MM.1S (cell line): ENCODE measurements at regions not wholly inside any gene's neighbourhood (a gene's known extent, or its start where the extent isn't known, plus 50 kb on each side); places are given as distances from the start of the nearest gene placed in this dataset.

Experiments used
- DNase-seq: peaks from one replicate; pipeline ENCODE4 v3.0.0-alpha.2; 2015
- H2AFZ ChIP-seq: fragments of 300-600 bp; sonication (generic); 2 replicates; pipeline ENCODE4 v1.6.0; 2016; ENCODE audit warnings: antibody characterized with exemption, low read length
- H3F3A ChIP-seq: fragments of 300-600 bp; sonication (generic); 2 replicates; pipeline ENCODE4 v1.6.1; 2016; ENCODE audit warnings: mild to moderate bottlenecking, antibody characterized with exemption, low read length, moderate library complexity, mixed read lengths; ENCODE audit not compliant: insufficient read depth
- H3K27ac ChIP-seq: fragments of 300-600 bp; sonication (generic); 2 replicates; pipeline ENCODE4 v1.5.1; 2016; ENCODE audit warnings: mild to moderate bottlenecking, low read length
- H3K27me3 ChIP-seq: fragments of 300-600 bp; sonication (generic); replicated peaks from 2 replicates; pipeline ENCODE4 v1.6.0; 2016; ENCODE audit warnings: low read length; ENCODE audit not compliant: insufficient read depth
- H3K36me3 ChIP-seq: fragments of 300-600 bp; sonication (generic); replicated peaks from 2 replicates; pipeline ENCODE4 v1.6.1; 2016; ENCODE audit warnings: mild to moderate bottlenecking, low read length, mixed read lengths; ENCODE audit not compliant: insufficient read depth
- H3K4me1 ChIP-seq: fragments of 300-600 bp; sonication (generic); 2 replicates; pipeline ENCODE4 v1.6.1; 2016; ENCODE audit warnings: low read length, mixed read lengths
- H3K4me2 ChIP-seq: fragments of 300-600 bp; sonication (generic); 2 replicates; pipeline ENCODE4 v1.6.0; 2016; ENCODE audit warnings: low read depth, low read length
- H3K4me3 ChIP-seq: fragments of 300-600 bp; sonication (generic); 2 replicates; pipeline ENCODE4 v1.5.1; 2016; ENCODE audit warnings: low read length, mixed read lengths
- H3K79me2 ChIP-seq: fragments of 300-600 bp; sonication (generic); 2 replicates; pipeline ENCODE4 v1.6.1; 2016; ENCODE audit warnings: mixed run types, low read length, mixed read lengths
- H3K9ac ChIP-seq: fragments of 300-600 bp; sonication (generic); 2 replicates; pipeline ENCODE4 v1.6.1; 2016; ENCODE audit warnings: low read length, mixed read lengths
- H3K9me2 ChIP-seq: fragments of 300-600 bp; sonication (generic); replicated peaks from 2 replicates; pipeline ENCODE4 v1.6.1; 2016; ENCODE audit warnings: mild to moderate bottlenecking, low read length, mixed read lengths; ENCODE audit not compliant: insufficient read depth
- H3K9me3 ChIP-seq: fragments of 300-600 bp; sonication (generic); replicated peaks from 2 replicates; pipeline ENCODE4 v1.6.1; 2016; ENCODE audit warnings: mild to moderate bottlenecking, low read length, mixed read lengths; ENCODE audit not compliant: insufficient read depth
- H4K20me1 ChIP-seq: fragments of 300-600 bp; sonication (generic); 2 replicates; pipeline ENCODE4 v1.6.1; 2016; ENCODE audit warnings: mild to moderate bottlenecking, low read length, moderate library complexity, mixed read lengths; ENCODE audit not compliant: insufficient read depth
- CTCF ChIP-seq: fragments of 300-600 bp; sonication (generic); IDR thresholded peaks from 2 replicates; pipeline ENCODE4 v1.5.1; 2016; ENCODE audit warnings: antibody characterized with exemption, low read length, mixed read lengths
- EZH2 ChIP-seq: fragments of 300-600 bp; sonication (generic); optimal IDR thresholded peaks from 2 replicates; pipeline ENCODE3; 2017; ENCODE audit warnings: low read depth, mild to moderate bottlenecking, antibody characterized with exemption, low read length, mixed read lengths
- EZH2phosphoT487 ChIP-seq: fragments of 300-600 bp; sonication (generic); IDR thresholded peaks from 2 replicates; pipeline ENCODE4 v1.6.1; 2018; ENCODE audit warnings: antibody characterized with exemption, low read length

GRCh38 chr4:175540151-175540550 is 271.9 kb downstream of the GPM6A start:
- no peak overlapping the region for H3K27ac ChIP-seq
- H3K4me3 ChIP-seq, result no peak overlapping the region
- TF ChIP-seq CTCF (no peak), EZH2 (no peak), EZH2phosphoT487 (no peak)
- no peaks in the 10 kb centered on the region for H4K20me1 ChIP-seq
- no peak overlapping the region for H3K4me2 ChIP-seq
- no peaks in the 10 kb centered on the region for H3F3A ChIP-seq
- no peaks in the 10 kb centered on the region for H3K4me1 ChIP-seq
- no peak overlapping the region for H2AFZ ChIP-seq
- no peak for DNase-seq
- no peaks in the 10 kb centered on the region for H3K36me3 ChIP-seq
- no peaks in the 10 kb centered on the region for H3K27me3 ChIP-seq
- H3K79me2 ChIP-seq, result no peaks in the 10 kb centered on the region
- no peaks in the 10 kb centered on the region for H3K9me3 ChIP-seq
- H3K9me2 ChIP-seq, result no peaks in the 10 kb centered on the region
- no peak overlapping the region for H3K9ac ChIP-seq

GRCh38 chr4:175540732-175541131 is 271.3 kb downstream of the GPM6A start:
- H3K9ac ChIP-seq, result no peak overlapping the region
- DNase-seq, result no peak
- no peak overlapping the region for H3K4me2 ChIP-seq
- H3K27ac ChIP-seq, result no peak overlapping the region
- no peaks in the 10 kb centered on the region for H3K27me3 ChIP-seq
- H3F3A ChIP-seq, result no peaks in the 10 kb centered on the region
- no peaks in the 10 kb centered on the region for H3K9me2 ChIP-seq
- no peaks in the 10 kb centered on the region for H4K20me1 ChIP-seq
- H3K36me3 ChIP-seq, result no peaks in the 10 kb centered on the region
- H3K4me3 ChIP-seq, result no peak overlapping the region
- H3K79me2 ChIP-seq, result no peaks in the 10 kb centered on the region
- TF ChIP-seq EZH2 (no peak), EZH2phosphoT487 (no peak)
- no peaks in the 10 kb centered on the region for H3K9me3 ChIP-seq
- no peaks in the 10 kb centered on the region for H3K4me1 ChIP-seq
- no peak overlapping the region for H2AFZ ChIP-seq

GRCh38 chr4:175542786-175543185 is 269.3 kb downstream of the GPM6A start:
- Histone ChIP-seq H4K20me1 (no peaks in the 10 kb centered on the region), H3F3A (no peaks in the 10 kb centered on the region), H3K9ac (no peak overlapping the region), H3K9me2 (no peaks in the 10 kb centered on the region), H3K4me2 (no peak overlapping the region), H3K27me3 (no peaks in the 10 kb centered on the region), H3K4me1 (no peaks in the 10 kb centered on the region), H3K27ac (no peak overlapping the region), H3K79me2 (no peaks in the 10 kb centered on the region), H3K36me3 (no peaks in the 10 kb centered on the region), H3K4me3 (no peak overlapping the region), H3K9me3 (no peaks in the 10 kb centered on the region), H2AFZ (no peak overlapping the region)
- no peak for DNase-seq
- TF ChIP-seq EZH2, result no peak
- no peak for TF ChIP-seq EZH2phosphoT487
- TF ChIP-seq CTCF, result no peak

GRCh38 chr4:175559126-175559525 is 252.9 kb downstream of the GPM6A start:
- Histone ChIP-seq H3K27ac (no peak overlapping the region), H3K9ac (no peak overlapping the region), H3K4me3 (no peak overlapping the region), H3K4me1 (peaks cover 17% of the 10 kb centered on the region), H3K9me3 (no peaks in the 10 kb centered on the region), H2AFZ (no peak overlapping the region), H3K9me2 (no peaks in the 10 kb centered on the region), H3K79me2 (no peaks in the 10 kb centered on the region), H3K27me3 (no peaks in the 10 kb centered on the region), H4K20me1 (no peaks in the 10 kb centered on the region), H3K4me2 (no peak overlapping the region), H3F3A (no peaks in the 10 kb centered on the region), H3K36me3 (no peaks in the 10 kb centered on the region)
- no peak for DNase-seq
- TF ChIP-seq EZH2phosphoT487, result no peak
- TF ChIP-seq EZH2, result no peak
- TF ChIP-seq CTCF, result no peak
